Suprapubic skin (tissue), 4 donors: ENCODE measurements at regions not wholly inside any gene's neighbourhood (a gene's known extent, or its start where the extent isn't known, plus 50 kb on each side); places are given as distances from the start of the nearest gene placed in this dataset.
"Not testable (repeated sequence)": the region's sequence is repeated elsewhere in the genome, so short reads cannot be mapped to it uniquely, and the experiment has no call there.

Experiments used
- DNase-seq, 2 donors: peaks; one replicate each; pipeline ENCODE4 v3.0.0-alpha.2; 2019; ENCODE audit warnings: low spot score in 2 of 2
- H3K27ac ChIP-seq: fragments of 200-600 bp; sonication (generic); one replicate; pipeline ENCODE4 v1.5.1; 2019
- H3K27me3 ChIP-seq: fragments of 200-600 bp; sonication (generic); one replicate; pipeline ENCODE4 v1.5.1; 2019
- H3K36me3 ChIP-seq: fragments of 200-600 bp; sonication (generic); one replicate; pipeline ENCODE4 v1.5.1; 2019
- H3K4me1 ChIP-seq: fragments of 200-600 bp; sonication (generic); one replicate; pipeline ENCODE4 v1.5.1; 2019
- H3K4me3 ChIP-seq: fragments of 200-600 bp; sonication (generic); one replicate; pipeline ENCODE4 v1.5.1; 2019; ENCODE audit warnings: mild to moderate bottlenecking
- H3K9me3 ChIP-seq: fragments of 200-600 bp; sonication (generic); one replicate; pipeline ENCODE4 v1.5.1; 2019
- EP300 ChIP-seq: sonication (generic); formaldehyde crosslinking; IDR thresholded peaks from one replicate; pipeline ENCODE4 v1.6.1; 2017; ENCODE audit warnings: antibody characterized with exemption
- POLR2A ChIP-seq, 2 donors: fragments of 450-650 bp; IDR thresholded peaks; one replicate each; pipeline ENCODE4 v1.6.1; 2017; ENCODE audit warnings: antibody characterized with exemption in 2 of 2, mild to moderate bottlenecking in 2 of 2, moderate library complexity in 2 of 2
- POLR2AphosphoS5 ChIP-seq, 3 donors: sonication (generic); formaldehyde crosslinking; IDR thresholded peaks; one replicate each; pipeline ENCODE4 v1.6.1; 2017; ENCODE audit warnings: antibody characterized with exemption in 3 of 3
- WGBS: methylation state at CpG from one replicate; pipeline ENCODE4 v1.1.5; 2018; 5-methylcytosine and 5-hydroxymethylcytosine counted together
- TF ChIP-seq, protein P1 (sequence below), 2 donors: fragments of 200-600 bp in 1 of 2; fragments of 450-650 bp in 1 of 2; sonication (generic) in 1 of 2; IDR thresholded peaks; one replicate each; pipeline ENCODE4 v1.5.1; 2016 to 2019; ENCODE audit warnings: antibody characterized with exemption in 2 of 2, mild to moderate bottlenecking in 1 of 2, moderate library complexity in 1 of 2

DNA sequence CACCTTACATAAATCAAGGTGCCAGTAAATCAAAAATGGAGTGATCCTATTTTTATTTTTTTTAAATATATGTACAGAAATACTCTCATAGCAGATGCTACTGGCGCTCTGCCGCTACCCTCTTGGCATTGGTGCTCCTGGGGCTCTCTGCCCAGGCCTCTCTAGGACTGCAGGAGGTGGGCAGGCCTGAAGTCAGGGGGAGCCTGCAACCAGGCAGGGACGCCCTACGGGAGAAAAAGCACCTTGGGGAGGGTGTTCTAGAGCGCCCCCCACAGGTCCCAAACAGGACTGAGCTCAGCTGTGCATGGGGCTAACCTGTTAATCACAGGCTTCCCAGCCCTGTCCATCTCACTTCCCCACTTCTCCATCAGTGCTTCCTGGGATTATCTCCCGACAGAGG is 192.5 kb downstream of the SHQ1 start:
- H3K9me3 ChIP-seq = no peaks in the 10 kb centered on the region
- TF ChIP-seq EP300 (no peak), POLR2AphosphoS5 (IDR thresholded peaks at IDR 0.05) (no peak), POLR2A (IDR thresholded peaks at IDR 0.05) (no peak)
- TF ChIP-seq, protein P1, sequence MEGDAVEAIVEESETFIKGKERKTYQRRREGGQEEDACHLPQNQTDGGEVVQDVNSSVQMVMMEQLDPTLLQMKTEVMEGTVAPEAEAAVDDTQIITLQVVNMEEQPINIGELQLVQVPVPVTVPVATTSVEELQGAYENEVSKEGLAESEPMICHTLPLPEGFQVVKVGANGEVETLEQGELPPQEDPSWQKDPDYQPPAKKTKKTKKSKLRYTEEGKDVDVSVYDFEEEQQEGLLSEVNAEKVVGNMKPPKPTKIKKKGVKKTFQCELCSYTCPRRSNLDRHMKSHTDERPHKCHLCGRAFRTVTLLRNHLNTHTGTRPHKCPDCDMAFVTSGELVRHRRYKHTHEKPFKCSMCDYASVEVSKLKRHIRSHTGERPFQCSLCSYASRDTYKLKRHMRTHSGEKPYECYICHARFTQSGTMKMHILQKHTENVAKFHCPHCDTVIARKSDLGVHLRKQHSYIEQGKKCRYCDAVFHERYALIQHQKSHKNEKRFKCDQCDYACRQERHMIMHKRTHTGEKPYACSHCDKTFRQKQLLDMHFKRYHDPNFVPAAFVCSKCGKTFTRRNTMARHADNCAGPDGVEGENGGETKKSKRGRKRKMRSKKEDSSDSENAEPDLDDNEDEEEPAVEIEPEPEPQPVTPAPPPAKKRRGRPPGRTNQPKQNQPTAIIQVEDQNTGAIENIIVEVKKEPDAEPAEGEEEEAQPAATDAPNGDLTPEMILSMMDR (IDR thresholded peaks at IDR 0.05) = no peak
- DNase-seq = no peak
- H3K36me3 ChIP-seq = no peaks in the 10 kb centered on the region
- no peak overlapping the region for H3K27ac ChIP-seq
- H3K4me1 ChIP-seq = peaks cover 29% of the 10 kb centered on the region
- peaks cover 10% of the 10 kb centered on the region for H3K27me3 ChIP-seq
- WGBS = 44% methylated on average over 6 of the region's 6 CpGs
- no peak overlapping the region for H3K4me3 ChIP-seq

DNA sequence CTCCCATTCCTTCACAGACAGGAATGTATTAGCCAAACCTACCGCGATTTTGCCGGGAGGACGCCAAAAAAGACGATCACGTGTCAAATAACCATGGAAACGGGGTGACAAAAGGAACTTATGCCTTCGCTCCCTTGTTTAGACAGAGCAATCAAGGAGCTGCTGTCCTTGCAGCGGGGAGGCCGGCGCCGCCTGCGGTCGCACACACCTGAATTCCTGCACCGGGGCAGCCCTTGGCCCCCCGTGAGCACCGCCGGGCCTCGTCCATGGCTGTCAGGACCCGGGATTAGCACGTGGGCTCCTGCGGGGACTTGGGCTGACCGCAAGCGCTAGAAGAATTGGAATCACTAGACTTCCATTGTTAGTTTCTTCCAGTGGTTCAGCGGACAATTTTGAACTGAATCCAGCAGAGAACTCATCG is 193.1 kb downstream of the SHQ1 start:
- WGBS = 13% methylated on average over 23 of the region's 26 CpGs
- Histone ChIP-seq H3K27ac (no peak overlapping the region), H3K36me3 (no peaks in the 10 kb centered on the region), H3K9me3 (no peaks in the 10 kb centered on the region), H3K4me1 (peaks cover 23% of the 10 kb centered on the region), H3K4me3 (peak overlapping the region; percentile 28), H3K27me3 (peaks cover 10% of the 10 kb centered on the region)
- DNase-seq = no peak
- TF ChIP-seq POLR2AphosphoS5 (IDR thresholded peaks at IDR 0.05) (no peak), EP300 (no peak), POLR2A (IDR thresholded peaks at IDR 0.05) (no peak)
- TF ChIP-seq, protein P1 (IDR thresholded peaks at IDR 0.05) = no peak

DNA sequence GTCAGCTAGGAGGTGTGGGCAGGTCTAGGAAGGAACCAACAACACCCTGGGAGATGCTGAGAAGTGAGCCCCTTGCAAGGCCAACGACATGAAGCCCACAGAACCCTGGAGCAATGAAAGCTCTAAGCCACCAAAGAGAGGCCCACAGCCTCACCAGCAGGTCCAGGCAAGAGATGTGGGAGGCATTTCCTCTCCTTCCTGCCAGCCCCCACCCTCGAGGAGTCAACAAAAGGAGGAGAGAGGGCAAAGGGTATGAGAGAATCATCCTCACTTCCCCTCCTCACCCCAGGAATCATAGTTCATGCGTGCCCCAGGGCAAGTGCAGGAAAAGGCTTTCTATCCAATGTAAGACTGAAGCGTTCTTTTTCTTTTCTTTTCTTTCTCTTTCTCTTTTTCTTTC is 195.8 kb downstream of the SHQ1 start:
- no peak overlapping the region for H3K4me3 ChIP-seq
- no peak for DNase-seq
- no peak for TF ChIP-seq POLR2A (IDR thresholded peaks at IDR 0.05)
- TF ChIP-seq POLR2AphosphoS5 (IDR thresholded peaks at IDR 0.05) = no peak
- TF ChIP-seq, protein P1 (IDR thresholded peaks at IDR 0.05) = no peak
- no peak for TF ChIP-seq EP300
- no peak overlapping the region for H3K27ac ChIP-seq
- no peaks in the 10 kb centered on the region for H3K9me3 ChIP-seq
- H3K4me1 ChIP-seq = peaks cover 9% of the 10 kb centered on the region
- 81% methylated on average over 4 of the region's 4 CpGs for WGBS
- H3K27me3 ChIP-seq = peaks cover 10% of the 10 kb centered on the region
- no peaks in the 10 kb centered on the region for H3K36me3 ChIP-seq

DNA sequence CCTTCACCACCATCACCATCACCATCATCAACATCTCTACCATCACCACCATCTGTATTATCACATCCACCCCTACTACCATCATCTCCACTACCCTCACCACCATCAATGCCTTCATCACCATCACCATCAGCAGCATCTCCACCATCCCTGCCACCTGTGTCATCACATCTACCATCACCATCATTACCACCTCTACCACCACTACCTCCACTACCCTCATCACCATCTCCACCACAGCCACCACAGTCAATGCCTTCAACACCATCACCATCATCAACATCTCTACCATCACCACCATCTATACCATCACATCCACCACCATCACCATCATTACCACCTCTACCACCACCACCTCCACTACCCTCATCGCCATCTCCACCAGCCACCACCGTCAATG is 196.7 kb downstream of the SHQ1 start:
- Histone ChIP-seq H3K36me3 (no peaks in the 10 kb centered on the region), H3K9me3 (no peaks in the 10 kb centered on the region), H3K27ac (no peak overlapping the region), H3K27me3 (peaks cover 10% of the 10 kb centered on the region), H3K4me1 (peaks cover 9% of the 10 kb centered on the region), H3K4me3 (no peak overlapping the region)
- DNase-seq = no peak
- TF ChIP-seq EP300 (no peak), POLR2A (IDR thresholded peaks at IDR 0.05) (no peak), POLR2AphosphoS5 (IDR thresholded peaks at IDR 0.05) (no peak)
- TF ChIP-seq, protein P1 (IDR thresholded peaks at IDR 0.05) = no peak
- WGBS = 96% methylated on average over 2 of the region's 2 CpGs

DNA sequence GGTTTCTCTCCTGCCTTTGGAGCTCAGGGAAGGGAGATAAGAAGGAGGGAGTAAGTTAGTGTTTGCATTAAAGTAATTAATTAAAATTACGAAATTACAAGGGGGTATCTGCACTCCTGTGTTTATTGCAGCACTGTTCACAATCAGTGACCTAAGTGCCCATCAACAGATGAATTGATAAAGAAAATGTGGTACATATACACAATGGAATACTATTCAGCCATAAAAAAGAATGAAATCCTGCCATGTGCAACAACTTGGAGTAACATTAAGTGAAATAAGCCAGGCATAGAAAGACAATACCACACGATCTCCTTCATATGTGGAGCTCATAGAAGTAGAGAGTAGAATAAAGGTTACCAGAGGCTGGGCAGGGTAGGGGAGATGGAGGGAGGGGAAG is 202.0 kb downstream of the SHQ1 start:
- no peaks in the 10 kb centered on the region for H3K27me3 ChIP-seq

DNA sequence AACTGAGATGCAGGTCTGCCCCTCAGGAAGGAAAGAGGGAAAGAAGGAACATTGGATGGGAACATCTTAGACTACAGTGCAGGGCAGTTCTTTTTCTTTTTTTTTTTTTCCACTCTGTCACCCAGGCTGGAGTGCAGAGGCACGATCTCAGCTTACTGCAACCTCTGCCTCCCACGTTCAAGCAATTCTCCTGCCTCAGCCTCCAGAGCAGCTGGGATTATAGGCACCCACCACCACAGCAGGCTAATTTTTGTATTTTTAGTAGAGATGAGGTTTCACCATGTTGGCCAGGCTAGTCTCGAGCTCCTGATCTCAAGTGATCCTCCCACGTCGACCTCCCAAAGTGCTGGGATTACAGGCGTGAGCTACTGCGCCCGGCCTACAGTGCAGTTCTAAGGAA is 204.6 kb downstream of the SHQ1 start:
- not testable (repeated sequence) for H3K27ac ChIP-seq, H3K36me3 ChIP-seq, H3K4me3 ChIP-seq, H3K27me3 ChIP-seq, H3K9me3 ChIP-seq, DNase-seq, H3K4me1 ChIP-seq
- WGBS = 96% methylated on average over 8 of the region's 8 CpGs

More for the DNA sequence above, 202.0 kb downstream of the SHQ1 start:
- Histone ChIP-seq H3K4me3 (no peak overlapping the region), H3K36me3 (no peaks in the 10 kb centered on the region), H3K4me1 (no peaks in the 10 kb centered on the region), H3K27ac (no peak overlapping the region), H3K9me3 (no peaks in the 10 kb centered on the region)
- no peak for DNase-seq
- 97% methylated on average over 2 of the region's 2 CpGs for WGBS
- TF ChIP-seq POLR2AphosphoS5 (IDR thresholded peaks at IDR 0.05) = no peak
- TF ChIP-seq, protein P1 (IDR thresholded peaks at IDR 0.05) = no peak
- TF ChIP-seq EP300 = no peak
- TF ChIP-seq POLR2A (IDR thresholded peaks at IDR 0.05) = no peak
